SK-N-SH (cell line): ENCODE measurements at regions not wholly inside any gene's neighbourhood (a gene's known extent, or its start where the extent isn't known, plus 50 kb on each side); places are given as distances from the start of the nearest gene placed in this dataset.

Experiments used
- CTCF ChIA-PET: fragments of 300-600, 350-600 bp; formaldehyde crosslinking; extraction: SDS; loops from one replicate; lab custom pipeline; 2021; lab: Yijun Ruan, JAX
- POLR2A ChIA-PET: fragments of 350-600 bp; sonication (Branson Sonifier 250); formaldehyde crosslinking; extraction: SDS; loops from one replicate; lab custom pipeline; 2020; ENCODE audit warnings: antibody characterized with exemption, inconsistent platforms; lab: Yijun Ruan, JAX
- DNase-seq: peaks from one replicate; pipeline ENCODE4 v3.0.0; 2012
- H2AFZ ChIP-seq: fragments of 200-600 bp; sonication (generic); 2 replicates; pipeline ENCODE4 v1.8.1; 2016; ENCODE audit warnings: antibody characterized with exemption, mild to moderate bottlenecking, low read depth
- H3F3A ChIP-seq: fragments of 200-600 bp; sonication (generic); replicated peaks from 2 replicates; pipeline ENCODE3; 2016; ENCODE audit warnings: antibody characterized with exemption, mild to moderate bottlenecking; ENCODE audit not compliant: insufficient read depth
- H3K27ac ChIP-seq, 2 experiments: fragments of 200-500 bp in 1 of 2; fragments of 200-600 bp in 1 of 2; sonication (Bioruptor generic) in 1 of 2; sonication (generic), shearing (Covaris generic) in 1 of 2; 2 replicates each; pipeline versions ENCODE4 v1.5.1 to v1.6.1; 2014 to 2016; ENCODE audit warnings: low read depth in 2 of 2, inconsistent platforms in 1 of 2, low read length in 1 of 2, mild to moderate bottlenecking in 1 of 2, mixed read lengths in 1 of 2
- H3K27me3 ChIP-seq: fragments of 200-600 bp; sonication (generic), shearing (Covaris generic); 2 replicates; pipeline ENCODE4 v1.6.1; 2016; ENCODE audit warnings: mixed run types; ENCODE audit not compliant: insufficient read depth
- H3K36me3 ChIP-seq, 2 experiments: fragments of 200-500 bp in 1 of 2; fragments of 200-600 bp in 1 of 2; sonication (Bioruptor generic) in 1 of 2; sonication (generic) in 1 of 2; replicated peaks in 1 of 2; 2 replicates each; pipeline versions ENCODE3 to v1.5.1; 2014 to 2016; ENCODE audit warnings: low read length in 1 of 2, mild to moderate bottlenecking in 1 of 2; ENCODE audit not compliant: insufficient read depth in 2 of 2, control insufficient read depth in 1 of 2
- H3K4me1 ChIP-seq, 2 experiments: fragments of 200-500 bp in 1 of 2; fragments of 200-600 bp in 1 of 2; sonication (Bioruptor generic) in 1 of 2; sonication (generic), shearing (Covaris generic) in 1 of 2; 2 replicates each; pipeline versions ENCODE4 v1.5.1 to v1.6.1; 2014 to 2016; ENCODE audit warnings: low read depth in 1 of 2, low read length in 1 of 2, mixed run types in 1 of 2; ENCODE audit not compliant: insufficient read depth in 2 of 2, control insufficient read depth in 1 of 2
- H3K4me2 ChIP-seq: fragments of 200-600 bp; sonication (generic), shearing (Covaris generic); 2 replicates; pipeline ENCODE4 v1.6.1; 2017; ENCODE audit warnings: mixed run types
- H3K4me3 ChIP-seq, 2 experiments: fragments of 200-500 bp in 1 of 2; fragments of 200-600 bp in 1 of 2; sonication (Bioruptor generic) in 1 of 2; sonication (generic), shearing (Covaris generic) in 1 of 2; 2 replicates each; pipeline versions ENCODE4 v1.5.1 to v1.8.1; 2014 to 2016; ENCODE audit warnings: low read depth in 2 of 2, inconsistent platforms in 1 of 2, low read length in 1 of 2, mild to moderate bottlenecking in 1 of 2, mixed read lengths in 1 of 2, moderate library complexity in 1 of 2
- H3K79me2 ChIP-seq: fragments of 200-600 bp; sonication (generic); 2 replicates; pipeline ENCODE4 v1.8.1; 2017; ENCODE audit warnings: mild to moderate bottlenecking; ENCODE audit not compliant: insufficient read depth
- H3K9ac ChIP-seq: fragments of 200-600 bp; sonication (generic); 2 replicates; pipeline ENCODE4 v1.6.1; 2017; ENCODE audit warnings: mixed run types
- H3K9me2 ChIP-seq: fragments of 200-600 bp; sonication (generic); 2 replicates; pipeline ENCODE4 v1.6.1; 2017; ENCODE audit warnings: mixed run types
- H3K9me3 ChIP-seq: fragments of 200-600 bp; sonication (generic); 2 replicates; pipeline ENCODE4 v1.6.1; 2017; ENCODE audit warnings: mixed run types, mild to moderate bottlenecking, moderate library complexity
- H4K20me1 ChIP-seq: fragments of 200-600 bp; sonication (generic); 2 replicates; pipeline ENCODE4 v1.6.1; 2017; ENCODE audit warnings: mild to moderate bottlenecking, mixed run types; ENCODE audit not compliant: insufficient read depth
- CHD2 ChIP-seq: fragments of 150-350 bp; IDR thresholded peaks from 2 replicates; pipeline ENCODE4 v1.6.1; 2018; ENCODE audit warnings: low read length; ENCODE audit not compliant: partially characterized antibody
- ELF1 ChIP-seq: IDR thresholded peaks from 2 replicates; pipeline ENCODE4 v1.4.0; 2012
- EZH2phosphoT487 ChIP-seq: fragments of 200-600 bp; sonication (generic); IDR thresholded peaks from 2 replicates; pipeline ENCODE4 v1.6.1; 2017; ENCODE audit warnings: low read depth, mixed run types, mild to moderate bottlenecking, antibody characterized with exemption, moderate library complexity, borderline replicate concordance
- FOXJ3 ChIP-seq: sonication (generic); formaldehyde crosslinking; IDR thresholded peaks from 2 replicates; pipeline ENCODE4 v1.5.1; 2020; ENCODE audit warnings: mild to moderate bottlenecking, missing genetic modification reagents
- FOXM1 ChIP-seq: IDR thresholded peaks from 2 replicates; pipeline ENCODE4 v1.4.0; 2012; ENCODE audit warnings: low read depth, mild to moderate bottlenecking
- GATA2 ChIP-seq: sonication (generic); formaldehyde crosslinking; IDR thresholded peaks from 2 replicates; pipeline ENCODE4 v1.5.0; 2020; ENCODE audit warnings: mild to moderate bottlenecking, missing genetic modification reagents
- IRF3 ChIP-seq: fragments of 150-350 bp; IDR thresholded peaks from 2 replicates; pipeline ENCODE4 v1.6.1; 2016; ENCODE audit warnings: mild to moderate bottlenecking, low read depth, low read length
- JUND ChIP-seq: IDR thresholded peaks from 2 replicates; pipeline ENCODE4 v1.4.0; 2012
- MAX ChIP-seq: IDR thresholded peaks from 2 replicates; pipeline ENCODE4 v1.4.0; 2012; ENCODE audit warnings: low read depth
- MEF2A ChIP-seq: IDR thresholded peaks from 2 replicates; pipeline ENCODE4 v1.4.0; 2012; ENCODE audit warnings: low read depth, borderline replicate concordance
- NRF1 ChIP-seq: IDR thresholded peaks from 2 replicates; pipeline ENCODE4 v1.6.1; 2012; ENCODE audit warnings: low read depth, mild to moderate bottlenecking, low read length
- POLR2AphosphoS5 ChIP-seq: IDR thresholded peaks from 2 replicates; pipeline ENCODE4 v1.6.1; 2012; ENCODE audit warnings: low read depth, low read length
- RFX5 ChIP-seq: IDR thresholded peaks from 2 replicates; pipeline ENCODE4 v1.6.1; 2012; ENCODE audit warnings: mild to moderate bottlenecking, improper control_type of control experiment, low read length
- RXRA ChIP-seq: IDR thresholded peaks from 2 replicates; pipeline ENCODE4 v1.4.0; 2012; ENCODE audit warnings: low read depth, mild to moderate bottlenecking, borderline replicate concordance
- SIN3A ChIP-seq: IDR thresholded peaks from 2 replicates; pipeline ENCODE4 v1.6.1; 2012; ENCODE audit warnings: low read depth, mild to moderate bottlenecking, low read length, moderate library complexity, borderline replicate concordance
- SMC3 ChIP-seq: IDR thresholded peaks from 2 replicates; pipeline ENCODE4 v1.6.1; 2012; ENCODE audit warnings: low read depth, low read length, improper control_type of control experiment
- TAF1 ChIP-seq: IDR thresholded peaks from 2 replicates; pipeline ENCODE4 v1.6.1; 2012; ENCODE audit warnings: low read depth, mild to moderate bottlenecking, low read length, moderate library complexity, borderline replicate concordance
- TEAD4 ChIP-seq: IDR thresholded peaks from 2 replicates; pipeline ENCODE4 v1.4.0; 2012; ENCODE audit warnings: mild to moderate bottlenecking, borderline replicate concordance; ENCODE audit not compliant: insufficient read depth
- USF1 ChIP-seq: IDR thresholded peaks from 2 replicates; pipeline ENCODE4 v1.4.0; 2012; ENCODE audit warnings: low read depth, borderline replicate concordance
- YY1 ChIP-seq: IDR thresholded peaks from 2 replicates; pipeline ENCODE4 v1.4.0; 2012; ENCODE audit warnings: low read depth, mild to moderate bottlenecking
- WGBS: methylation state at CpG from one replicate; pipeline ENCODE4 v1.1.6; 2017; ENCODE audit warnings: low lambda C conversion rate; 5-methylcytosine and 5-hydroxymethylcytosine counted together
- TF ChIP-seq, protein P1 (sequence below): IDR thresholded peaks from 2 replicates; pipeline ENCODE4 v1.6.1; 2012; ENCODE audit warnings: mild to moderate bottlenecking, low read depth, low read length, moderate library complexity

GRCh38 chrX:128216364-128216763 is 164.2 kb upstream of the ACTRT1 start:
- no peak for DNase-seq
- H3K9me2 ChIP-seq: no peaks in the 10 kb centered on the region; the same call in 1 of the 2 replicates
- H3K27me3 ChIP-seq: no peaks in the 10 kb centered on the region
- no peaks in the 10 kb centered on the region for H3K36me3 ChIP-seq
- H4K20me1 ChIP-seq: no peaks in the 10 kb centered on the region
- no peaks in the 10 kb centered on the region for H3F3A ChIP-seq
- no peak overlapping the region for H3K9ac ChIP-seq
- H3K9me3 ChIP-seq: no peaks in the 10 kb centered on the region
- H3K79me2 ChIP-seq: no peaks in the 10 kb centered on the region
- H3K4me3 ChIP-seq: no peak overlapping the region
- no peaks in the 10 kb centered on the region for H3K4me1 ChIP-seq
- ChIA-PET CTCF (no interaction called here), POLR2A (no interaction called here)
- no peak overlapping the region for H3K4me2 ChIP-seq
- WGBS: 14% methylated on average over 3 of the region's 3 CpGs
- no peak overlapping the region for H2AFZ ChIP-seq
- TF ChIP-seq, protein P1, sequence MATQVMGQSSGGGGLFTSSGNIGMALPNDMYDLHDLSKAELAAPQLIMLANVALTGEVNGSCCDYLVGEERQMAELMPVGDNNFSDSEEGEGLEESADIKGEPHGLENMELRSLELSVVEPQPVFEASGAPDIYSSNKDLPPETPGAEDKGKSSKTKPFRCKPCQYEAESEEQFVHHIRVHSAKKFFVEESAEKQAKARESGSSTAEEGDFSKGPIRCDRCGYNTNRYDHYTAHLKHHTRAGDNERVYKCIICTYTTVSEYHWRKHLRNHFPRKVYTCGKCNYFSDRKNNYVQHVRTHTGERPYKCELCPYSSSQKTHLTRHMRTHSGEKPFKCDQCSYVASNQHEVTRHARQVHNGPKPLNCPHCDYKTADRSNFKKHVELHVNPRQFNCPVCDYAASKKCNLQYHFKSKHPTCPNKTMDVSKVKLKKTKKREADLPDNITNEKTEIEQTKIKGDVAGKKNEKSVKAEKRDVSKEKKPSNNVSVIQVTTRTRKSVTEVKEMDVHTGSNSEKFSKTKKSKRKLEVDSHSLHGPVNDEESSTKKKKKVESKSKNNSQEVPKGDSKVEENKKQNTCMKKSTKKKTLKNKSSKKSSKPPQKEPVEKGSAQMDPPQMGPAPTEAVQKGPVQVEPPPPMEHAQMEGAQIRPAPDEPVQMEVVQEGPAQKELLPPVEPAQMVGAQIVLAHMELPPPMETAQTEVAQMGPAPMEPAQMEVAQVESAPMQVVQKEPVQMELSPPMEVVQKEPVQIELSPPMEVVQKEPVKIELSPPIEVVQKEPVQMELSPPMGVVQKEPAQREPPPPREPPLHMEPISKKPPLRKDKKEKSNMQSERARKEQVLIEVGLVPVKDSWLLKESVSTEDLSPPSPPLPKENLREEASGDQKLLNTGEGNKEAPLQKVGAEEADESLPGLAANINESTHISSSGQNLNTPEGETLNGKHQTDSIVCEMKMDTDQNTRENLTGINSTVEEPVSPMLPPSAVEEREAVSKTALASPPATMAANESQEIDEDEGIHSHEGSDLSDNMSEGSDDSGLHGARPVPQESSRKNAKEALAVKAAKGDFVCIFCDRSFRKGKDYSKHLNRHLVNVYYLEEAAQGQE: no peak
- TF ChIP-seq POLR2AphosphoS5 (no peak), IRF3 (no peak), CHD2 (no peak), SMC3 (no peak), YY1 (no peak), JUND (no peak), MEF2A (no peak)
- TF ChIP-seq, all 33 proteins: peak for 0
- no peak overlapping the region for H3K27ac ChIP-seq

GRCh38 chrX:128165884-128166408 is 113.7 kb upstream of the ACTRT1 start:
- H3K27ac ChIP-seq: no peak overlapping the region
- POLR2A ChIA-PET: no interaction called here
- TF ChIP-seq POLR2AphosphoS5: no peak
- no peak for TF ChIP-seq ELF1
- no peak for TF ChIP-seq TAF1
- no peak for TF ChIP-seq NRF1
- no peak for TF ChIP-seq GATA2
- no peak for TF ChIP-seq USF1
- no peak for TF ChIP-seq FOXJ3 (CRISPR knock-in tag)
- TF ChIP-seq EZH2phosphoT487: no peak
- no peak for TF ChIP-seq MAX
- TF ChIP-seq TEAD4: no peak
- no peak for TF ChIP-seq FOXM1
- TF ChIP-seq JUND: no peak
- TF ChIP-seq RXRA: no peak
- no peak for TF ChIP-seq IRF3
- no peak for TF ChIP-seq RFX5
- no peak for TF ChIP-seq SIN3A

More at GRCh38 chrX:128165884-128166408, 113.7 kb upstream of the ACTRT1 start:
- CTCF ChIA-PET: interaction anchor here (0.6 kb wide), 1 partner anchor 352 kb away, joined by 3 read pairs; no protein-coding TSS in a partner anchor
- H3K79me2 ChIP-seq: no peaks in the 10 kb centered on the region
- no peaks in the 10 kb centered on the region for H4K20me1 ChIP-seq
- H3K4me2 ChIP-seq: no peak overlapping the region
- no peak overlapping the region for H2AFZ ChIP-seq
- H3K36me3 ChIP-seq: no peaks in the 10 kb centered on the region
- no peak overlapping the region for H3K9ac ChIP-seq
- no peaks in the 10 kb centered on the region for H3K27me3 ChIP-seq
- no peak overlapping the region for H3K4me3 ChIP-seq
- H3K9me3 ChIP-seq: no peaks in the 10 kb centered on the region
- 0% methylated on average over 2 of the region's 2 CpGs for WGBS
- no peaks in the 10 kb centered on the region for H3F3A ChIP-seq
- H3K4me1 ChIP-seq: no peaks in the 10 kb centered on the region
- H3K9me2 ChIP-seq: no peaks in the 10 kb centered on the region
- no peak for DNase-seq
